IMR-90 (cell line): ENCODE measurements at regions not wholly inside any gene's neighbourhood (a gene's known extent, or its start where the extent isn't known, plus 50 kb on each side); places are given as distances from the start of the nearest gene placed in this dataset.

ENCODE experiments used
- ATAC-seq: fragments of 200-7000 bp; cut with Tn5 transposase; 2 replicates; pipeline ENCODE4 v1.9.1; 2020; ENCODE audit warnings: low read depth, mild to moderate bottlenecking, moderate library complexity
- BruUV-seq: library from RNA; stranded (reverse); fragments of 400-500 nt; replicated peaks from 2 replicates; lab custom pipeline; 2021; lab: Mats Ljungman, UMichigan
- CTCF ChIA-PET: fragments of 300-600 bp; formaldehyde crosslinking; extraction: SDS; loops from one replicate; lab custom pipeline; 2021; ENCODE audit warnings: antibody characterized with exemption; lab: Yijun Ruan, JAX
- POLR2A ChIA-PET: fragments of 300-600 bp; sonication (Branson Sonifier 250); formaldehyde crosslinking; loops from one replicate; lab custom pipeline; 2022; ENCODE audit warnings: antibody characterized with exemption; ENCODE audit not compliant: unreplicated experiment; lab: Charles Lee
- DNase-seq: peaks from one replicate; pipeline ENCODE4 v3.0.0; 2013
- H2AFZ ChIP-seq: replicated peaks from 2 replicates; pipeline ENCODE3; 2013; ENCODE audit warnings: low read length, mild to moderate bottlenecking; ENCODE audit not compliant: poor library complexity
- H2AK5ac ChIP-seq: 2 replicates; pipeline ENCODE4 v1.6.1; 2013; ENCODE audit warnings: low read depth, low read length, inconsistent platforms
- H2AK9ac ChIP-seq: replicated peaks from 2 replicates; pipeline ENCODE3; 2013; ENCODE audit warnings: mild to moderate bottlenecking, low read depth, low read length, moderate library complexity; ENCODE audit not compliant: poor library complexity
- H2BK120ac ChIP-seq: 2 replicates; pipeline ENCODE4 v1.6.1; 2013; ENCODE audit warnings: low read depth, low read length, inconsistent platforms
- H2BK15ac ChIP-seq: 3 replicates; pipeline ENCODE4 v1.6.1; 2013; ENCODE audit warnings: low read depth, low read length, inconsistent platforms
- H2BK20ac ChIP-seq: 2 replicates; pipeline ENCODE4 v1.6.1; 2013; ENCODE audit warnings: low read depth, mild to moderate bottlenecking, inconsistent platforms, low read length, moderate library complexity
- H2BK5ac ChIP-seq: 2 replicates; pipeline ENCODE4 v1.6.1; 2013; ENCODE audit warnings: mild to moderate bottlenecking, low read depth, low read length, inconsistent platforms; ENCODE audit not compliant: poor library complexity, severe bottlenecking
- H3K14ac ChIP-seq: replicated peaks from 2 replicates; pipeline ENCODE4 v1.6.1; 2013; ENCODE audit warnings: low read depth, low read length, inconsistent platforms
- H3K18ac ChIP-seq: 2 replicates; pipeline ENCODE4 v1.6.1; 2013; ENCODE audit warnings: low read depth, low read length, control low read depth
- H3K23ac ChIP-seq: 2 replicates; pipeline ENCODE4 v1.6.1; 2013; ENCODE audit warnings: low read depth, low read length, inconsistent platforms
- H3K27ac ChIP-seq: 2 replicates; pipeline ENCODE4 v1.5.1; 2013; ENCODE audit warnings: mild to moderate bottlenecking, control low read depth, low read length; ENCODE audit not compliant: insufficient read depth
- H3K27me3 ChIP-seq: 2 replicates; pipeline ENCODE4 v1.6.1; 2013; ENCODE audit warnings: low read length; ENCODE audit not compliant: control insufficient read depth, insufficient read depth
- H3K36me3 ChIP-seq: 2 replicates; pipeline ENCODE4 v1.6.1; 2013; ENCODE audit warnings: low read length, mixed read lengths; ENCODE audit not compliant: control insufficient read depth, insufficient read depth
- H3K4ac ChIP-seq: 2 replicates; pipeline ENCODE4 v1.6.1; 2013; ENCODE audit warnings: low read depth, low read length, inconsistent platforms
- H3K4me1 ChIP-seq: 2 replicates; pipeline ENCODE4 v1.6.1; 2013; ENCODE audit warnings: low read length, mixed read lengths; ENCODE audit not compliant: control insufficient read depth, insufficient read depth
- H3K4me2 ChIP-seq: 2 replicates; pipeline ENCODE4 v1.6.1; 2013; ENCODE audit warnings: low read depth, mild to moderate bottlenecking, control low read depth, low read length, moderate library complexity
- H3K4me3 ChIP-seq: 2 replicates; pipeline ENCODE4 v1.5.1; 2013; ENCODE audit warnings: low read depth, mild to moderate bottlenecking, control low read depth, low read length, moderate library complexity; ENCODE audit not compliant: insufficient read depth
- H3K56ac ChIP-seq: 2 replicates; pipeline ENCODE4 v1.6.1; 2013; ENCODE audit warnings: low read length, inconsistent platforms; ENCODE audit not compliant: insufficient read depth; ENCODE audit errors: extremely low read depth
- H3K79me1 ChIP-seq, 2 experiments: 2 replicates each; pipeline ENCODE4 v1.6.1; 2013; ENCODE audit warnings: low read length in 2 of 2, inconsistent platforms in 1 of 2, low read depth in 1 of 2
- H3K9ac ChIP-seq: 2 replicates; pipeline ENCODE4 v1.6.1; 2013; ENCODE audit warnings: low read depth, low read length, control low read depth
- H3K9me1 ChIP-seq: 2 replicates; pipeline ENCODE4 v1.6.1; 2013; ENCODE audit warnings: low read length, inconsistent platforms; ENCODE audit not compliant: insufficient read depth
- H3K9me3 ChIP-seq: 2 replicates; pipeline ENCODE4 v1.6.1; 2013; ENCODE audit warnings: low read length; ENCODE audit not compliant: control insufficient read depth, insufficient read depth
- H4K20me1 ChIP-seq: 2 replicates; pipeline ENCODE4 v1.6.1; 2013; ENCODE audit warnings: low read length, inconsistent platforms; ENCODE audit not compliant: insufficient read depth
- H4K5ac ChIP-seq: 2 replicates; pipeline ENCODE4 v1.6.1; 2013; ENCODE audit warnings: mild to moderate bottlenecking, low read depth, low read length, control low read depth
- H4K8ac ChIP-seq, 2 experiments: 2 replicates each; pipeline ENCODE4 v1.6.1; 2013; ENCODE audit warnings: low read depth in 2 of 2, low read length in 2 of 2, control low read depth in 1 of 2, inconsistent platforms in 1 of 2
- H4K91ac ChIP-seq: 2 replicates; pipeline ENCODE4 v1.6.1; 2013; ENCODE audit warnings: low read depth, low read length, inconsistent platforms; ENCODE audit not compliant: insufficient read depth
- BHLHE40 ChIP-seq: fragments of 150-350 bp; IDR thresholded peaks from 2 replicates; pipeline ENCODE4 v1.6.1; 2016; ENCODE audit warnings: mild to moderate bottlenecking, low read depth, low read length
- CEBPB ChIP-seq: IDR thresholded peaks from 2 replicates; pipeline ENCODE4 v1.6.1; 2012; ENCODE audit warnings: low read depth, low read length, improper control_type of control experiment
- ELK1 ChIP-seq: fragments of 150-350 bp; IDR thresholded peaks from 2 replicates; pipeline ENCODE4 v1.6.1; 2016; ENCODE audit warnings: low read depth, mild to moderate bottlenecking, low read length, moderate library complexity, borderline replicate concordance
- MAFK ChIP-seq: IDR thresholded peaks from 2 replicates; pipeline ENCODE4 v1.6.1; 2012; ENCODE audit warnings: low read depth, low read length, improper control_type of control experiment
- MAZ ChIP-seq: IDR thresholded peaks from 2 replicates; pipeline ENCODE4 v1.6.1; 2012; ENCODE audit warnings: low read depth, mild to moderate bottlenecking, low read length, improper control_type of control experiment, moderate library complexity, borderline replicate concordance
- POLR2A ChIP-seq: IDR thresholded peaks from 2 replicates; pipeline ENCODE4 v1.6.1; 2012; ENCODE audit warnings: mild to moderate bottlenecking, low read depth, low read length
- RCOR1 ChIP-seq: IDR thresholded peaks from 2 replicates; pipeline ENCODE4 v1.6.1; 2012; ENCODE audit warnings: mild to moderate bottlenecking, low read length, improper control_type of control experiment; ENCODE audit not compliant: insufficient replicate concordance
- USF2 ChIP-seq: fragments of 150-350 bp; IDR thresholded peaks from 2 replicates; pipeline ENCODE4 v1.6.1; 2017; ENCODE audit warnings: mild to moderate bottlenecking, antibody characterized with exemption, low read length, low read depth
- WGBS, 2 experiments: methylation state at CpG; one replicate each; pipeline versions ENCODE4 v1.1.5 to v1.1.7; 2013; ENCODE audit warnings: missing lambda C conversion rate in 2 of 2; ENCODE audit not compliant: insufficient read length in 1 of 2; ENCODE audit errors: extremely low coverage in 2 of 2; 5-methylcytosine and 5-hydroxymethylcytosine counted together
- dilution Hi-C: fragments of 300-500 bp; cut with HindIII; formaldehyde crosslinking; loops from one replicate; pipeline ENCODE4 v1.14.3; 2018; ENCODE audit warnings: low sequenced_read_pairs; ENCODE audit not compliant: unreplicated experiment
- in situ Hi-C: fragments of 300-500 bp; cut with MboI; formaldehyde crosslinking; loops from 3 replicates; pipeline ENCODE4 v1.14.3; 2019; ENCODE audit warnings: low sequenced_read_pairs, inconsistent platforms, mixed read lengths
- intact Hi-C: fragments of 100-400 bp; cut with micrococcal nuclease; formaldehyde crosslinking; loops from 2 replicates; pipeline ENCODE4 v1.10.0; 2022

- BruUV-seq: no TSS peak
- no peak overlapping the region for H3K56ac ChIP-seq
- H4K8ac ChIP-seq: no peak overlapping the region
- no peak overlapping the region for H4K5ac ChIP-seq
- POLR2A ChIA-PET: interaction anchor here (0.6 kb wide), 1 partner anchor 42 kb away, joined by 4 read pairs; no protein-coding TSS in a partner anchor
- no peak overlapping the region for H3K18ac ChIP-seq
- no peak overlapping the region for H2AK9ac ChIP-seq
- H3K79me1 ChIP-seq: no peaks in the 10 kb centered on the region
- no peak overlapping the region for H3K4me2 ChIP-seq
- no peak overlapping the region for H3K4me3 ChIP-seq
- H2BK15ac ChIP-seq: no peak overlapping the region
- no peak for DNase-seq
- H4K91ac ChIP-seq: no peak overlapping the region
- no peak overlapping the region for H2AFZ ChIP-seq
- H3K9me1 ChIP-seq: no peaks in the 10 kb centered on the region
- CTCF ChIA-PET: no interaction called here
- no peak overlapping the region for H2BK20ac ChIP-seq
- no peaks in the 10 kb centered on the region for H3K27me3 ChIP-seq
- no peak overlapping the region for H2AK5ac ChIP-seq
- in situ Hi-C loops: no loop called here
- no peak overlapping the region for H3K23ac ChIP-seq
- H3K9ac ChIP-seq: no peak overlapping the region
- no peaks in the 10 kb centered on the region for H3K9me3 ChIP-seq
- dilution Hi-C loops: no loop called here
- no CpG with 5 or more reads among the region's 6 CpGs for WGBS, 2 experiments
- no peak overlapping the region for H2BK5ac ChIP-seq
- no peak overlapping the region for H3K14ac ChIP-seq
- H3K27ac ChIP-seq: no peak overlapping the region
- H3K4me1 ChIP-seq: no peaks in the 10 kb centered on the region
- H3K36me3 ChIP-seq: no peaks in the 10 kb centered on the region
- intact Hi-C loops: no loop called here
- TF ChIP-seq CEBPB (no peak), RCOR1 (no peak), POLR2A (no peak), BHLHE40 (no peak), ELK1 (no peak), MAFK (no peak), MAZ (no peak), USF2 (no peak)
- H2BK120ac ChIP-seq: no peak overlapping the region
- H3K4ac ChIP-seq: no peak overlapping the region
- no peaks in the 10 kb centered on the region for H4K20me1 ChIP-seq
- no peak for ATAC-seq
These were observed 1347.4 kb upstream of the PIK3C3 start for GRCh38 chr18:40607542-40608148.
